Stimulated activated naive CD8-positive, alpha-beta T cell treated with anti-CD3 and anti-CD28 coated beads, Interleukin-15, amount 100 ng/mL, for 72 hours (primary cell): ENCODE measurements at regions not wholly inside any gene's neighbourhood (a gene's known extent, or its start where the extent isn't known, plus 50 kb on each side); places are given as distances from the start of the nearest gene placed in this dataset.
A peak's percentile ranks its signal among the peaks of the same experiment; 100 is the strongest.

Experiments used
- ATAC-seq: fragments of 150-1000 bp; cut with Tn5 transposase; 2 replicates; pipeline ENCODE4 v1.10.0; 2021; ENCODE audit warnings: mild to moderate bottlenecking, moderate library complexity
- DNase-seq, 2 donors: peaks; one replicate each; pipeline ENCODE4 v3.0.0; 2021 to 2022
- H3K27ac Mint-ChIP-seq, 2 donors: one replicate each; pipeline ENCODE4 v1.8.0; 2022; ENCODE audit warnings: mild to moderate bottlenecking in 2 of 2, mixed read lengths in 2 of 2, moderate library complexity in 2 of 2
- H3K27me3 Mint-ChIP-seq: one replicate; pipeline ENCODE4 v1.8.0; 2022; ENCODE audit warnings: mixed read lengths
- H3K4me1 Mint-ChIP-seq: one replicate; pipeline ENCODE4 v1.8.0; 2022; ENCODE audit warnings: mild to moderate bottlenecking, mixed read lengths
- H3K4me3 Mint-ChIP-seq, 2 donors: one replicate each; pipeline ENCODE4 v1.8.0; 2022; ENCODE audit warnings: mild to moderate bottlenecking in 2 of 2, mixed read lengths in 2 of 2, moderate library complexity in 1 of 2
- H3K9me3 Mint-ChIP-seq, 2 donors: one replicate each; pipeline ENCODE4 v1.8.0; 2022; ENCODE audit warnings: mixed read lengths in 2 of 2

GRCh38 chr5:5586721-5587120, 164.2 kb downstream of the ICE1 start:
- DNase-seq (no peak), ATAC-seq (no peak)
- peaks cover 12% of the 10 kb centered on the region for H3K27me3 Mint-ChIP-seq
- H3K4me3 Mint-ChIP-seq = no peak overlapping the region
- H3K4me1 Mint-ChIP-seq = no peaks in the 10 kb centered on the region
- no peaks in the 10 kb centered on the region for H3K9me3 Mint-ChIP-seq
- H3K27ac Mint-ChIP-seq = peak overlapping the region; percentile 32 to 77

- H3K4me1 Mint-ChIP-seq = no peaks in the 10 kb centered on the region
- peak overlapping the region; percentile 83 to 88 for H3K27ac Mint-ChIP-seq
- no peaks in the 10 kb centered on the region for H3K9me3 Mint-ChIP-seq
- H3K27me3 Mint-ChIP-seq = peaks cover 12% of the 10 kb centered on the region
- ATAC-seq (no peak), DNase-seq (no peak)
- no peak overlapping the region for H3K4me3 Mint-ChIP-seq
These were observed 163.4 kb downstream of the ICE1 start for GRCh38 chr5:5585751-5586341.

GRCh38 chr5:5584751-5585150, 162.3 kb downstream of the ICE1 start:
- H3K27ac Mint-ChIP-seq = peak overlapping the region; percentile 3 to 53
- DNase-seq (no peak), ATAC-seq (no peak)
- H3K4me3 Mint-ChIP-seq = no peak overlapping the region
- no peaks in the 10 kb centered on the region for H3K4me1 Mint-ChIP-seq
- H3K27me3 Mint-ChIP-seq = peaks cover under 1% of the 10 kb centered on the region
- no peaks in the 10 kb centered on the region for H3K9me3 Mint-ChIP-seq

GRCh38 chr5:5584236-5584745, 161.8 kb downstream of the ICE1 start:
- H3K27ac Mint-ChIP-seq = peak overlapping the region; percentile 3 to 53
- ATAC-seq = no peak
- no peak for DNase-seq
- no peak overlapping the region for H3K4me3 Mint-ChIP-seq
- no peaks in the 10 kb centered on the region for H3K4me1 Mint-ChIP-seq
- no peaks in the 10 kb centered on the region for H3K9me3 Mint-ChIP-seq
- H3K27me3 Mint-ChIP-seq = no peaks in the 10 kb centered on the region

DNA sequence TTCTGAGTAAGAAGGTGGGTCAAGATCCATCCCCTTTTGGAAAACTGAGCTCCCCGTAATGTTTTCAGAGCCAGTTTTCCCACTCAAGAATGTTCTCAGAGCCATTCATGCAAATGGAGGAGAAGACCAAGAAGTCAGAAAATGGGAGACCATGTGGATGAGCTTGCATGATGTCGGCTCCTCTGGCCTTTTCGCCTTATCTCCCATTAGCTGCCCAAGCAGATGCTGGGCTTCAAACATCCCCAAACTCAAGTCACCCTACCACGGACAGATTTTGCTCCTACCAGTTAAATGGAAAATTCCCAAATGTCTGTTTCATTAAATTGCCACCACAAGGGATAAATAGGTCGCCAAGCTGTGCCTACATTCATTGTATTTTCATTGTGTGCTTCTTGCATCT, 161.4 kb downstream of the ICE1 start:
- DNase-seq (no peak), ATAC-seq (no peak)
- Mint-ChIP-seq H3K27me3 (no peaks in the 10 kb centered on the region), H3K4me1 (no peaks in the 10 kb centered on the region), H3K4me3 (no peak overlapping the region), H3K27ac (no peak overlapping the region), H3K9me3 (no peaks in the 10 kb centered on the region)

GRCh38 chr5:5583023-5583765, 160.7 kb downstream of the ICE1 start:
- no peak overlapping the region for H3K27ac Mint-ChIP-seq
- H3K9me3 Mint-ChIP-seq = no peaks in the 10 kb centered on the region
- no peak overlapping the region for H3K4me3 Mint-ChIP-seq
- H3K4me1 Mint-ChIP-seq = no peaks in the 10 kb centered on the region
- H3K27me3 Mint-ChIP-seq = no peaks in the 10 kb centered on the region
- ATAC-seq = no peak
- no peak for DNase-seq

DNA sequence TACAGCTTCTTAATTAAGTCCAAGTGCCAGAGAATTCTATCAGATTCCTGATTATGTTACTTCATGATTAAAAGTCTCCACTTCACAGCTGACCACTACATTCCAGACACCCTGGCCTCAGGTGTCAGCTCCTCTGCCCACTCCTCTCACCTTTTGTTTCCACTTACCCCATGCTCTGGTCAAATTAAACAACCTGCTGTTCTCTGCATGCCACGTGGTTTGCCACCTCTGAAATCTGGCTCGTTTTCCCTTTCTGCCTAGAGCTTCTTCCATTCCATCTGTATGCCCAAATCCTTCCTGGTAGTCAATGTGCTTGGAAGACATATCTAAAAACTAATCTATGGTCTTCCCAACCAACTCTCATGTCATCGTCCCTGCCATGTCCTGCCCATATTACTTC, 158.6 kb downstream of the ICE1 start:
- H3K27ac Mint-ChIP-seq = no peak overlapping the region
- H3K4me1 Mint-ChIP-seq = no peaks in the 10 kb centered on the region
- no peak overlapping the region for H3K4me3 Mint-ChIP-seq
- ATAC-seq (no peak), DNase-seq (no peak)
- no peaks in the 10 kb centered on the region for H3K9me3 Mint-ChIP-seq
- no peaks in the 10 kb centered on the region for H3K27me3 Mint-ChIP-seq

- Mint-ChIP-seq H3K4me3 (no peak overlapping the region), H3K27me3 (peaks cover 21% of the 10 kb centered on the region), H3K27ac (no peak overlapping the region), H3K9me3 (no peaks in the 10 kb centered on the region), H3K4me1 (peaks cover 6% of the 10 kb centered on the region)
- ATAC-seq (no peak), DNase-seq (no peak)
These were observed 154.3 kb downstream of the ICE1 start for GRCh38 chr5:5576744-5577143.

- Mint-ChIP-seq H3K27me3 (peaks cover 30% of the 10 kb centered on the region), H3K27ac (no peak overlapping the region), H3K4me3 (no peak overlapping the region), H3K9me3 (no peaks in the 10 kb centered on the region), H3K4me1 (peaks cover 6% of the 10 kb centered on the region)
- no peak for DNase-seq
- ATAC-seq = no peak
These were observed 153.0 kb downstream of the ICE1 start for GRCh38 chr5:5575461-5575860.

DNA sequence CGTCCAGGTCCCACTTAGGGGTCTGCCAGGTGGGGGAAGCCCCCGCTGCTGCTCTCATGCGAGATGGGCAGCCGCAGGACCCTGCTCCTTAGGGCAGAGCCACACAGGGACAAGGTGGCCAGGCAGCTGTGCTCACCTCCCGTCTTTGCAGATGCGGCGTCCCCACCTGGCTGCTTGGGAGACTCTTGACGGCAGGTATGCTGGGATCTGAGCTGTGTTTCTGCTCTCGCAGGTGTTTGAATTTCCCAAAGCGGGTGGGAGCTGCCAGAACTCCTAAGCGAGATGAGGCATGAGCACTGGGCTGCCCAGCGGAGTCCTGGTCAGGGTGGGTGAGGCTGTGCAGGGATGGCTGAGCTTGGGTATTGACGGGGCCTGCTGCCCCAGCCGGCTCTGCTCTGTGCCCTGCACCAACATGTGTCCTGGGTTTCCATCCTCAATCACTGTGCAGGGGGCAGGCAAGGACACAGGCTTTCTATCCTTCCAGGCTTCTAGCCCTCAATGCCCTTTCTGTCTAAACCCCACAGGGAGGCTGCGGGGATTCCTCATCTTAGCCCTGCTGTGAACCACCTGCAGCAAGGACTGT, 151.4 kb downstream of the ICE1 start:
- H3K27ac Mint-ChIP-seq = no peak overlapping the region
- H3K4me3 Mint-ChIP-seq = no peak overlapping the region
- no peaks in the 10 kb centered on the region for H3K9me3 Mint-ChIP-seq
- no peak for DNase-seq
- H3K4me1 Mint-ChIP-seq = peaks cover 6% of the 10 kb centered on the region
- peaks cover 46% of the 10 kb centered on the region for H3K27me3 Mint-ChIP-seq
- ATAC-seq = no peak

DNA sequence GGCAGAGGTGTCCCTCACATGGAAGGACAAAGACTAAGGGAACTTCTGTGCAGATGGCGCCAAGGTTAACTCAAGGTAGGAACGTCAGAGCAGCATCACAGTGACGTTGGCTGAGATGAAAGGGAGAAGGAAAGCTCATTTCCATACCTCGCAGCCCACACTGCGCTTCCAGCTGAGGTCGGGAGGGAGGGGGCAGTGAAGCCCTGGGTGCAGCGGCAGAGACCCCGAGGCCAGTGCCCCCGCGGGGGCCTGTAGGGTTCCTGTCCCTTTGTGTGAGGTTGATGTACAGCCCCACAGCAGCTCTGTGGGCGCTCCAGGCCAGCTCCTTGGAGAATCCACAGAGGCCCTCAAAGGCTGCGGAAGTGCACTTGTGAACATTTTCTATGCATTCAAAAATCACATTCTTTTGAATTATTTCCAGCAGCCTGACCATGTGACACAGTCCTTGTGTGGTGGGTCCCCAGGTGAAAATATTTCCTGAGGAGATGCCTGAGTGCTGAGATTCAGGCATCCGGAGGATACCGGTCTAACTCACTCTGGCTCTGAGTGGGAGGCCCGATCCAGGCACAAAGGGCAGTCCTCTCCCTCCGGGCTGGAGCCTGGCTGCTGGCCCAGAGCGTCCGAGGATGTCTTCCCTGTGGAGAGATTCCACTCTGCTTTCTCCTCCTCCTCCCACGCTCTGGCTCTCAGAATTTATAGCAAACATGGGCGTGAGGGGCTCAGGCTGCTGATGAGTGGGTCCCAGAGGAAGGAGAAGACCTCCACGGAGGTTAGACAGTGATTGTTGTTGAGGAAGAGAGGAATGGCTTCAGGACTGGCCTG, 150.7 kb downstream of the ICE1 start:
- Mint-ChIP-seq H3K9me3 (no peaks in the 10 kb centered on the region), H3K27me3 (peaks cover 48% of the 10 kb centered on the region), H3K4me3 (no peak overlapping the region), H3K27ac (no peak overlapping the region), H3K4me1 (peaks cover 6% of the 10 kb centered on the region)
- ATAC-seq (no peak), DNase-seq (no peak)

DNA sequence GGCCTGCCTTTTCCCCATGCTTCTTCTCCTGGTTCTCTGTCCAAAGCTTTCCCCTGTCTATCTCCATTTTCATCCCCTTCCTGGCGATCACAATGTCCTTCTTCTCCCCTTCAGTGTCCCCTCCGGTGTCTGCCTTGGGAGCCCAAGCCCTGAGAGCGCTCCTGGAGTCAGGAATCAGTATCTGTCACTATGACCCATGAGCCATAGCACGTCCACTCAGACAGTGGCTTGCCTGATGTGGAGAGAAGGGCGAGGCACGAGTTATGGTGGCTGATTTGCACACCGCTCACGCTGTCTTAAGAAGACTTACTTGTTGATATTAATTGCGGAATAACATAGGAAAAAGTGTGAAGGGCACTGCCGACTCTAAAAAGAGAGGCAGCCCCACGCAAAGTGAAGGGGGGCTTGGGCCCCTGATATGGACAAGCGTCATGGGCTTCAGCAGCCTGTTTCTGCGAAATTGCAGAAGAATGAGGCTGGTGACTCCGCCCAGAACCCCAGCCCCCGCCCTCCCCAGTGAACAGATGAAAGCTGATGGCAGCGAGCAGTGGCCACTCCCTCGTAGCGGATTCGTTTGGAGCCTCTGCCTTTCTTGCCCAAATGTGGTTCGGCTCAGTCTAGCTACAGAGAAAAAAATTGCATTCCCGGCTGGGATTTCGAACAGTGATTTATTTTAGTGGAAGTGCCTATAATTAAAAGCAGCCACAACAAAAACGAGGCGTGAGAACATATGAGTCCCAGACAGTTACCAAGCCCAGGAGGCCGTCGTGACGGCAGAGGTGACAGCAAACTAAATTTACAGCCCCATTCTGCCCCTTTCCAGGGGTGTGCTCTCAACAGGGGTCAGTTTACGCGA, 149.8 kb downstream of the ICE1 start:
- Mint-ChIP-seq H3K4me3 (no peak overlapping the region), H3K27me3 (peaks cover 56% of the 10 kb centered on the region), H3K4me1 (peaks cover 6% of the 10 kb centered on the region), H3K9me3 (no peaks in the 10 kb centered on the region), H3K27ac (no peak overlapping the region)
- ATAC-seq (no peak), DNase-seq (no peak)

GRCh38 chr5:5570646-5571045, 148.2 kb downstream of the ICE1 start:
- Mint-ChIP-seq H3K4me1 (peaks cover 6% of the 10 kb centered on the region), H3K27me3 (peaks cover 56% of the 10 kb centered on the region), H3K9me3 (no peaks in the 10 kb centered on the region), H3K27ac (no peak overlapping the region), H3K4me3 (no peak overlapping the region)
- DNase-seq (no peak), ATAC-seq (no peak)

GRCh38 chr5:5564898-5565297, 142.4 kb downstream of the ICE1 start:
- Mint-ChIP-seq H3K27me3 (peaks cover 45% of the 10 kb centered on the region), H3K4me3 (no peak overlapping the region)
- no peak for DNase-seq

DNA sequence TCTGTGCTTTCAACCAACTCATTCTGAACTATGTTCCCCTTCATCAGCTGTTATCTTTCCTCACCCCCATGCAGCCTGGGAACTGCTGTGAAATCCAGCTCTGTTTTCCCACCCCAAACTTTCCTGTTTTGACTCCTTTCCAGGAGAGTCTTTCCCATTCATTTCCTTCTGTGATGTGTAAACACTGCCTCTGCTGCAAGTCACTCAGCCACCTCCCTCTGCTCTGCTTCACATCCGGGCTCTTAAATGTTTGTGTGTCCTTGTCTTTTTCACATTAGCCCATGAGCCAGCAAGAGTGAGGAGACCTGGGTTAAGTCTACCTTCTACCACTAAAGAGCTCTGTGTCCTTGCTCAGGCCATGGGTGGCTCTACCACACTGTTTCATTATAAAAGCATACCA, 137.5 kb downstream of the ICE1 start:
- Mint-ChIP-seq H3K27ac (no peak overlapping the region), H3K27me3 (peaks cover 39% of the 10 kb centered on the region), H3K9me3 (peaks cover 0 to 3% of the 10 kb centered on the region in 2 donors), H3K4me3 (no peak overlapping the region), H3K4me1 (no peaks in the 10 kb centered on the region)
- no peak for DNase-seq
- ATAC-seq = no peak

More at GRCh38 chr5:5564898-5565297, 142.4 kb downstream of the ICE1 start:
- no peak for ATAC-seq
- no peaks in the 10 kb centered on the region for H3K9me3 Mint-ChIP-seq
- no peak overlapping the region for H3K27ac Mint-ChIP-seq
- no peaks in the 10 kb centered on the region for H3K4me1 Mint-ChIP-seq
